CD14-positive monocyte (primary cell): ENCODE measurements at regions not wholly inside any gene's neighbourhood (a gene's known extent, or its start where the extent isn't known, plus 50 kb on each side); places are given as distances from the start of the nearest gene placed in this dataset.

Experiments
- DNase-seq, 3 donors: peaks; one replicate each; pipeline ENCODE4 v3.0.0-alpha.2; 2011 to 2022
- H2AFZ ChIP-seq: 2 replicates; pipeline ENCODE4 v1.6.0; 2012; ENCODE audit warnings: mild to moderate bottlenecking, low read depth, low read length, inconsistent platforms; ENCODE audit not compliant: insufficient read depth, poor library complexity, severe bottlenecking
- H3K27ac ChIP-seq, 2 donors: 1 replicate in 1 of 2; 2 replicates in 1 of 2; pipeline ENCODE4 v1.5.1; 2012 to 2013; ENCODE audit warnings: low read length in 2 of 2, control low read depth in 1 of 2, inconsistent platforms in 1 of 2, low read depth in 1 of 2, mild to moderate bottlenecking in 1 of 2
- H3K27me3 ChIP-seq, 2 donors: one replicate each; pipeline versions ENCODE4 v1.6.0 to v1.6.1; 2011 to 2013; ENCODE audit warnings: low read length in 2 of 2; ENCODE audit not compliant: control insufficient read depth in 2 of 2, insufficient read depth in 2 of 2
- H3K36me3 ChIP-seq, 2 donors: replicated peaks in 1 of 2; 1 replicate in 1 of 2; 2 replicates in 1 of 2; pipeline versions ENCODE4 v1.5.1 to v1.6.1; 2012 to 2013; ENCODE audit warnings: low read length in 2 of 2, control low read depth in 1 of 2, inconsistent platforms in 1 of 2, mild to moderate bottlenecking in 1 of 2; ENCODE audit not compliant: insufficient read depth in 2 of 2, control insufficient read depth in 1 of 2
- H3K4me1 ChIP-seq, 2 donors: 1 replicate in 1 of 2; 2 replicates in 1 of 2; pipeline versions ENCODE4 v1.5.1 to v1.6.1; 2012 to 2013; ENCODE audit warnings: low read length in 2 of 2, control low read depth in 1 of 2, inconsistent platforms in 1 of 2, mild to moderate bottlenecking in 1 of 2, moderate library complexity in 1 of 2; ENCODE audit not compliant: insufficient read depth in 2 of 2, control insufficient read depth in 1 of 2
- H3K4me2 ChIP-seq: replicated peaks from 2 replicates; pipeline ENCODE3; 2012; ENCODE audit warnings: low read length, moderate library complexity, mild to moderate bottlenecking; ENCODE audit not compliant: poor library complexity, severe bottlenecking; ENCODE audit errors: extremely low read depth
- H3K4me3 ChIP-seq, 3 experiments: fragments of 200-600 bp in 1 of 3; sonication (generic) in 1 of 3; replicated peaks in 1 of 3; 1 replicate in 2 of 3; 2 replicates in 1 of 3; pipeline ENCODE4 v1.5.1; 2011 to 2013; ENCODE audit warnings: low read length in 3 of 3, mild to moderate bottlenecking in 3 of 3, control low read depth in 2 of 3, low read depth in 2 of 3, inconsistent platforms in 1 of 3, moderate library complexity in 1 of 3
- H3K79me2 ChIP-seq: 2 replicates; pipeline ENCODE4 v1.6.0; 2012; ENCODE audit warnings: mild to moderate bottlenecking, control low read depth, inconsistent platforms, low read length, moderate library complexity; ENCODE audit not compliant: insufficient read depth
- H3K9ac ChIP-seq: 2 replicates; pipeline ENCODE4 v1.6.0; 2017; ENCODE audit warnings: low read length, mild to moderate bottlenecking; ENCODE audit not compliant: insufficient read depth, poor library complexity, severe bottlenecking
- H3K9me3 ChIP-seq, 2 donors: replicated peaks in 1 of 2; 1 replicate in 1 of 2; 2 replicates in 1 of 2; pipeline versions ENCODE4 v1.5.1 to v1.6.1; 2012 to 2013; ENCODE audit warnings: low read length in 2 of 2, control low read depth in 1 of 2; ENCODE audit not compliant: control insufficient read depth in 1 of 2, insufficient read depth in 1 of 2
- H4K20me1 ChIP-seq: 2 replicates; pipeline ENCODE4 v1.6.0; 2012; ENCODE audit warnings: mild to moderate bottlenecking, low read length, control low read depth, moderate library complexity; ENCODE audit not compliant: insufficient read depth
- H3K27ac Mint-ChIP-seq, 7 donors: one replicate each; pipeline ENCODE4 v1.8.0; 2020; ENCODE audit warnings: mild to moderate bottlenecking in 7 of 7, mixed read lengths in 7 of 7, moderate library complexity in 6 of 7, inconsistent platforms in 2 of 7
- H3K27me3 Mint-ChIP-seq, 3 donors: one replicate each; pipeline ENCODE4 v1.8.0; 2021 to 2022; ENCODE audit warnings: low read depth in 3 of 3, mild to moderate bottlenecking in 3 of 3, mixed read lengths in 3 of 3, moderate library complexity in 3 of 3, inconsistent platforms in 1 of 3
- H3K36me3 Mint-ChIP-seq, 2 donors: one replicate each; pipeline ENCODE4 v1.8.0; 2020; ENCODE audit warnings: mixed read lengths in 2 of 2, inconsistent platforms in 1 of 2, mild to moderate bottlenecking in 1 of 2
- H3K4me1 Mint-ChIP-seq: one replicate; pipeline ENCODE4 v1.8.0; 2020; ENCODE audit warnings: mild to moderate bottlenecking, mixed read lengths
- H3K4me3 Mint-ChIP-seq, 2 donors: one replicate each; pipeline ENCODE4 v1.8.0; 2020; ENCODE audit warnings: mild to moderate bottlenecking in 2 of 2, mixed read lengths in 2 of 2, moderate library complexity in 1 of 2
- H3K9me3 Mint-ChIP-seq, 7 donors: one replicate each; pipeline ENCODE4 v1.8.0; 2020 to 2022; ENCODE audit warnings: mixed read lengths in 7 of 7, mild to moderate bottlenecking in 6 of 7, moderate library complexity in 6 of 7, inconsistent platforms in 2 of 7
- WGBS: methylation state at CpG from one replicate; pipeline ENCODE4 v1.1.5; 2013; ENCODE audit warnings: missing lambda C conversion rate; ENCODE audit not compliant: insufficient coverage; 5-methylcytosine and 5-hydroxymethylcytosine counted together
- intact Hi-C, 2 donors: fragments of 100-400 bp; cut with micrococcal nuclease; formaldehyde crosslinking; loops; one replicate each; pipeline versions ENCODE4 v1.15.0 to v1.15.1; 2023
- TF ChIP-seq, protein P1 (sequence below): fragments of 200-600 bp; IDR thresholded peaks from one replicate; pipeline ENCODE4 v1.8.0; 2022; ENCODE audit warnings: antibody characterized with exemption, mild to moderate bottlenecking

DNA sequence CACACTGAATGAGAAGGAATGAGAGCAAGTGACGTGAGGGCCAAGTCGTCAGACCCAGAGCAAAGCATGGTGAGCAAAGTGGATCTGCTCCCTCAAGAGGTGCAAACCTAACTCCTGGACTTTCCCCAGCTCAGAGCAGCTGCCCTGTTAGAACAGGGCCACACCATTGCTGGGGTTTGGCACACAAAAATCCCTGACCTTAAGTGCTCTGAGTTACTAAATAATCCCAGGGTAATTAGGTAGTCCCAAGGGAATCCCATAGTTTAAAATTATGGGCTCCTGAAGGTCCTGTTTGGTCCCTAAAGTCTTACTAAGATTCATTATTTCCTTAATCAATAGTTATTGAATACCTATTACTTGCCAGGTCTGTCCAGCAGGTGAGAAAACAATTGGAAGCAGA, 165.1 kb upstream of the TNFAIP3 start:
- Mint-ChIP-seq H3K4me3 (no peak overlapping the region), H3K4me1 (peaks cover 53% of the 10 kb centered on the region), H3K9me3 (no peaks in the 10 kb centered on the region), H3K36me3 (no peaks in the 10 kb centered on the region), H3K27ac (peak overlapping the region in 1 of 7 donors; percentile 48), H3K27me3 (peaks cover 0 to 2% (median 0%) of the 10 kb centered on the region in 3 donors)
- H4K20me1 ChIP-seq: no peaks in the 10 kb centered on the region
- H3K36me3 ChIP-seq: no peaks in the 10 kb centered on the region
- H3K4me2 ChIP-seq: no peak overlapping the region
- peaks cover 38 to 41% of the 10 kb centered on the region in 2 donors for H3K4me1 ChIP-seq
- H3K9ac ChIP-seq: no peak overlapping the region
- no peak overlapping the region for H3K4me3 ChIP-seq
- H3K27me3 ChIP-seq: no peaks in the 10 kb centered on the region
- DNase-seq: no peak
- intact Hi-C loops: loop anchor here in 1 of 2 donors (10.0 kb wide), 1 partner anchor 303 kb away; no protein-coding TSS in a partner anchor
- no peak overlapping the region for H2AFZ ChIP-seq
- no peaks in the 10 kb centered on the region for H3K9me3 ChIP-seq
- TF ChIP-seq, protein P1, sequence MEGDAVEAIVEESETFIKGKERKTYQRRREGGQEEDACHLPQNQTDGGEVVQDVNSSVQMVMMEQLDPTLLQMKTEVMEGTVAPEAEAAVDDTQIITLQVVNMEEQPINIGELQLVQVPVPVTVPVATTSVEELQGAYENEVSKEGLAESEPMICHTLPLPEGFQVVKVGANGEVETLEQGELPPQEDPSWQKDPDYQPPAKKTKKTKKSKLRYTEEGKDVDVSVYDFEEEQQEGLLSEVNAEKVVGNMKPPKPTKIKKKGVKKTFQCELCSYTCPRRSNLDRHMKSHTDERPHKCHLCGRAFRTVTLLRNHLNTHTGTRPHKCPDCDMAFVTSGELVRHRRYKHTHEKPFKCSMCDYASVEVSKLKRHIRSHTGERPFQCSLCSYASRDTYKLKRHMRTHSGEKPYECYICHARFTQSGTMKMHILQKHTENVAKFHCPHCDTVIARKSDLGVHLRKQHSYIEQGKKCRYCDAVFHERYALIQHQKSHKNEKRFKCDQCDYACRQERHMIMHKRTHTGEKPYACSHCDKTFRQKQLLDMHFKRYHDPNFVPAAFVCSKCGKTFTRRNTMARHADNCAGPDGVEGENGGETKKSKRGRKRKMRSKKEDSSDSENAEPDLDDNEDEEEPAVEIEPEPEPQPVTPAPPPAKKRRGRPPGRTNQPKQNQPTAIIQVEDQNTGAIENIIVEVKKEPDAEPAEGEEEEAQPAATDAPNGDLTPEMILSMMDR: no peak
- H3K27ac ChIP-seq: no peak overlapping the region
- WGBS: 94% methylated on average over 2 of the region's 2 CpGs
- H3K79me2 ChIP-seq: no peaks in the 10 kb centered on the region

DNA sequence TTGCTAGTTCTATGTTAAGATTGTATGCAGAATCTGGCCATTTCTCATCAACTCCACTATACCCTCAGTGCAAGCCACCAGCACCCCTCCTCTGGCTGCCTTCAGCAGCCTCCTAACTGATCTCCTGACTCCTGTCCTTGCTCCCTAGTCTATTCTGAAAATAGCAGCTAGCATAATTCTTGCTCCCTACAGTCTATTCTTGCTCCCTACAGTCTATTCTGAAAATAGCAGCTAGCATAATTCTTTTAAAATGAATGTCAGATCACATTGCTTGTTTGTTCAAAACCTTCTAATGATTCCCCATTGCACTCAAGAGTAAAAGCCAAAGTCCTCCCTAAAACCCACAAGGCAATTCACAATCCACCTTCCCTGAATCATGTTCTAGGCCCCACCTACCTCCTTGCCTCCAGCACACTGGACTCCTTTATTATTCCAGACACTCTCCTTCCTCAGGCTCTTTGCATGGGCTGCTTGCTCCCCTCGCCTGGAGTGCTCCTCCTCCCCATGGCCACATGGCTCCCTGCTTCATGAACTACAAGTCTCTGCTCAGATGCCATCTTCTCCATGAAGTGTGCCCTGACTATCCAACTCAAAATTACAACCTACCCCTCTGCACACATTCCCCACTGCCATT, 164.2 kb upstream of the TNFAIP3 start:
- Mint-ChIP-seq H3K36me3 (no peaks in the 10 kb centered on the region), H3K27me3 (peaks cover 0 to 2% (median under 1%) of the 10 kb centered on the region in 3 donors), H3K4me3 (no peak overlapping the region), H3K27ac (no peak overlapping the region), H3K4me1 (peaks cover 56% of the 10 kb centered on the region), H3K9me3 (no peaks in the 10 kb centered on the region)
- intact Hi-C loops: loop anchor here in 1 of 2 donors (10.0 kb wide), 1 partner anchor 302 kb away; no protein-coding TSS in a partner anchor
- no peak for DNase-seq
- 88% methylated on average over 1 of the region's 1 CpG for WGBS
- TF ChIP-seq, protein P1: no peak
- H3K79me2 ChIP-seq: no peaks in the 10 kb centered on the region
- no peak overlapping the region for H3K9ac ChIP-seq
- H3K27ac ChIP-seq: no peak overlapping the region
- no peak overlapping the region for H2AFZ ChIP-seq
- H3K4me3 ChIP-seq: no peak overlapping the region
- no peak overlapping the region for H3K4me2 ChIP-seq
- no peaks in the 10 kb centered on the region for H3K36me3 ChIP-seq
- no peaks in the 10 kb centered on the region for H3K27me3 ChIP-seq
- H3K9me3 ChIP-seq: no peaks in the 10 kb centered on the region
- H3K4me1 ChIP-seq: peaks cover 43 to 49% of the 10 kb centered on the region in 2 donors
- H4K20me1 ChIP-seq: no peaks in the 10 kb centered on the region
